A549 (cell line): ENCODE measurements at regions not wholly inside any gene's neighbourhood (a gene's known extent, or its start where the extent isn't known, plus 50 kb on each side); places are given as distances from the start of the nearest gene placed in this dataset.

Experiments used
- CEBPB ChIP-seq, 2 experiments: fragments of >200 bp in 1 of 2; sonication (Bioruptor Twin) in 1 of 2; formaldehyde crosslinking in 1 of 2; IDR thresholded peaks; 2 replicates each; pipeline ENCODE4 v1.6.1; 2012 to 2016
- CTCF ChIP-seq: fragments of >200 bp; sonication (Bioruptor Twin); formaldehyde crosslinking; IDR thresholded peaks from 3 replicates; pipeline ENCODE4 v1.5.1; 2016
- JUN ChIP-seq, 2 experiments: fragments of >200 bp; sonication (Bioruptor Twin); formaldehyde crosslinking; IDR thresholded peaks; 2 replicates in 1 of 2; 3 replicates in 1 of 2; pipeline ENCODE4 v1.6.1; 2016 to 2017
- POLR2A ChIP-seq: IDR thresholded peaks from 2 replicates; pipeline ENCODE4 v1.6.1; 2012; ENCODE audit warnings: mild to moderate bottlenecking, low read length
- POLR2AphosphoS2 ChIP-seq: conservative IDR thresholded peaks from 2 replicates; pipeline ENCODE4 v1.6.1; 2012; ENCODE audit warnings: low read length, improper control_type of control experiment, inconsistent platforms
- RCOR1 ChIP-seq: fragments of 150-350 bp; IDR thresholded peaks from 2 replicates; pipeline ENCODE4 v1.6.1; 2014; ENCODE audit warnings: antibody characterized with exemption, low read length, low read depth
- SMC3 ChIP-seq: fragments of >200 bp; sonication (Bioruptor Twin); formaldehyde crosslinking; IDR thresholded peaks from 3 replicates; pipeline ENCODE4 v1.6.1; 2018; ENCODE audit warnings: inconsistent platforms

DNA sequence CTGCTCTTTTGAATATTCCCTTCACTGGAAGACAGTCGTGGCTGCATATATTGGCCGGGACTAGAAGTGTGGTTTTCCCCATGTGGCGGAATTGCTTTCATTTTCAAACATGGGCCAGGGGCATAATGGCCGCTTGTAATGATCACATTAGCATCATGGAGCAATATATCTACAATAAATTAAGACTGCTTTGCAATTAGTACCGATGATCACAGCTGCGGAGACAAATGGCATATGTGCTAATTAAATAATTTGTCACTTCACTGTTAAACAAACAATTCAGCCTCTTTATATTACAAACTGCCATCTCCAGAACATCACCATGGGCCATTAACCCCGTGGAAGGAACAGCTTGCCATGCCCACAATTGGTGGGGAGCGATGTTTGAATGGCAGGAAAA is 68.2 kb upstream of the OLIG2 start:
- no peak for TF ChIP-seq CTCF
- TF ChIP-seq POLR2A, result no peak
- TF ChIP-seq POLR2AphosphoS2, result no peak
- no peak for TF ChIP-seq CEBPB (IDR thresholded peaks at IDR 0.05)
- no peak for TF ChIP-seq RCOR1
- no peak for TF ChIP-seq SMC3
- TF ChIP-seq JUN (IDR thresholded peaks at IDR 0.05), result no peak
